SU-DHL-6 (cell line): ENCODE measurements at regions not wholly inside any gene's neighbourhood (a gene's known extent, or its start where the extent isn't known, plus 50 kb on each side); places are given as distances from the start of the nearest gene placed in this dataset.
"Not testable (repeated sequence)": the region's sequence is repeated elsewhere in the genome, so short reads cannot be mapped to it uniquely, and the experiment has no call there.

Experiments used
- CTCF ChIP-seq: fragments of 200-600 bp; sonication (generic); IDR thresholded peaks from one replicate; pipeline ENCODE4 v1.5.1; 2017; ENCODE audit warnings: antibody characterized with exemption, mild to moderate bottlenecking, low read length, moderate library complexity; ENCODE audit not compliant: insufficient read depth, poor library complexity, severe bottlenecking
- EZH2phosphoT487 ChIP-seq: fragments of 200-600 bp; sonication (generic), shearing (Covaris generic); conservative IDR thresholded peaks from 2 replicates; pipeline ENCODE4 v1.6.1; 2018; ENCODE audit warnings: mild to moderate bottlenecking, antibody characterized with exemption, low read length, moderate library complexity, mixed read lengths

GRCh38 chr2:47690706-47691325 is 92.1 kb upstream of the MSH6 start:
- not testable (repeated sequence) for TF ChIP-seq CTCF, EZH2phosphoT487
